K562 (cell line): ENCODE measurements at regions not wholly inside any gene's neighbourhood (a gene's known extent, or its start where the extent isn't known, plus 50 kb on each side); places are given as distances from the start of the nearest gene placed in this dataset.
A peak's percentile ranks its signal among the peaks of the same experiment; 100 is the strongest.

Source experiments
- ATAC-seq: fragments of 200-7000 bp; cut with Tn5 transposase; 3 replicates; pipeline ENCODE4 v1.9.1; 2020; ENCODE audit warnings: moderate library complexity
- BruUV-seq: library from RNA; stranded (reverse); fragments of 400-500 nt; replicated peaks from 2 replicates; lab custom pipeline; 2021; lab: Mats Ljungman, UMichigan
- CTCF ChIA-PET: fragments of 300-600 bp; formaldehyde crosslinking; extraction: SDS; loops from one replicate; lab custom pipeline; 2021; ENCODE audit warnings: low intra/inter-chr PET ratio; lab: Yijun Ruan, JAX
- POLR2A ChIA-PET: fragments of 300-600, 350-650 bp; sonication (Branson Sonifier 250); formaldehyde crosslinking; extraction: SDS; loops from one replicate; lab custom pipeline; 2021; ENCODE audit warnings: antibody characterized with exemption, inconsistent platforms; lab: Yijun Ruan, JAX
- DNase-seq, 4 experiments: peaks; one replicate each; pipeline versions ENCODE4 v3.0.0 to v3.0.0-alpha.2; 2011 to 2018; ENCODE audit warnings: low spot score in 3 of 4, mixed read lengths in 3 of 4; ENCODE audit errors: extremely low read depth in 1 of 4
- FAIRE-seq: peaks from 2 replicates; lab custom pipeline; 2011; peaks lifted over from hg19 to GRCh38; lab: Jason Lieb, UNC
- H2AFZ ChIP-seq: 2 replicates; pipeline ENCODE4 v1.6.0; 2011; ENCODE audit warnings: low read depth, low read length, control low read depth, inconsistent platforms
- H3K27ac ChIP-seq: fragments of 200-600 bp; 3 replicates; pipeline ENCODE4 v1.8.0; 2011; ENCODE audit warnings: low read depth, mild to moderate bottlenecking, control low read depth, inconsistent platforms, low read length, moderate library complexity, mixed read lengths; ENCODE audit errors: extremely low read depth
- H3K27me3 ChIP-seq, 2 experiments: fragments of 300-600 bp in 1 of 2; 2 replicates in 1 of 2; 3 replicates in 1 of 2; pipeline versions ENCODE4 v1.6.0 to v1.8.0; 2011; ENCODE audit warnings: inconsistent platforms in 2 of 2, low read length in 2 of 2, mild to moderate bottlenecking in 1 of 2, mixed read lengths in 1 of 2, moderate library complexity in 1 of 2; ENCODE audit not compliant: control insufficient read depth in 2 of 2, insufficient read depth in 2 of 2
- H3K36me3 ChIP-seq: fragments of 300-600 bp; 3 replicates; pipeline ENCODE4 v1.8.0; 2011; ENCODE audit warnings: mild to moderate bottlenecking, low read length, inconsistent platforms; ENCODE audit not compliant: control insufficient read depth, insufficient read depth
- H3K4me1 ChIP-seq, 2 experiments: fragments of 200-600 bp in 1 of 2; replicated peaks in 1 of 2; 2 replicates in 1 of 2; 3 replicates in 1 of 2; pipeline versions ENCODE4 v1.5.1 to v1.8.0; 2011; ENCODE audit warnings: inconsistent platforms in 2 of 2, low read length in 2 of 2, mild to moderate bottlenecking in 1 of 2, mixed read lengths in 1 of 2, moderate library complexity in 1 of 2; ENCODE audit not compliant: control insufficient read depth in 2 of 2, insufficient read depth in 2 of 2
- H3K4me2 ChIP-seq: 2 replicates; pipeline ENCODE4 v1.6.1; 2011; ENCODE audit warnings: low read length, control low read depth, inconsistent platforms, mixed read lengths; ENCODE audit not compliant: insufficient read depth
- H3K4me3 ChIP-seq: fragments of 200-600 bp; sonication (generic), shearing (Covaris generic); 2 replicates; pipeline ENCODE4 v1.5.1; 2016; ENCODE audit warnings: control low read depth, inconsistent platforms
- H3K79me2 ChIP-seq: fragments of 200-600 bp; 3 replicates; pipeline ENCODE4 v1.8.0; 2011; ENCODE audit warnings: low read length, inconsistent platforms; ENCODE audit not compliant: control insufficient read depth, insufficient read depth
- H3K9ac ChIP-seq, 2 experiments: 2 replicates each; pipeline versions ENCODE4 v1.6.0 to v1.6.1; 2011; ENCODE audit warnings: low read depth in 2 of 2, low read length in 2 of 2, control low read depth in 1 of 2, inconsistent platforms in 1 of 2, mild to moderate bottlenecking in 1 of 2, mixed read lengths in 1 of 2; ENCODE audit not compliant: insufficient read depth in 1 of 2
- H3K9me1 ChIP-seq: one replicate; pipeline ENCODE4 v1.6.0; 2011; ENCODE audit warnings: inconsistent platforms, mild to moderate bottlenecking, low read length, moderate library complexity; ENCODE audit not compliant: control insufficient read depth, insufficient read depth
- H3K9me3 ChIP-seq: replicated peaks from 2 replicates; pipeline ENCODE4 v1.5.1; 2011; ENCODE audit warnings: low read depth, low read length, inconsistent platforms; ENCODE audit not compliant: control insufficient read depth, insufficient read depth
- H4K20me1 ChIP-seq: replicated peaks from 2 replicates; pipeline ENCODE4 v1.6.1; 2011; ENCODE audit warnings: low read length, inconsistent platforms, mixed read lengths; ENCODE audit not compliant: control insufficient read depth, insufficient read depth
- ARID2 ChIP-seq: fragments of 450-650 bp; IDR thresholded peaks from 2 replicates; pipeline ENCODE4 v1.6.1; 2017; ENCODE audit warnings: antibody characterized with exemption, mild to moderate bottlenecking
- KAT2B ChIP-seq: IDR thresholded peaks from one replicate; pipeline ENCODE4 v1.6.1; 2012; ENCODE audit warnings: low read depth, mild to moderate bottlenecking, control low read depth, inconsistent platforms, low read length, moderate library complexity
- LCOR ChIP-seq: sonication (generic); formaldehyde crosslinking; IDR thresholded peaks from 2 replicates; pipeline ENCODE4 v1.8.0; 2022; ENCODE audit warnings: mild to moderate bottlenecking, missing genetic modification reagents
- MAFG ChIP-seq: fragments of 450-650 bp; conservative IDR thresholded peaks from 2 replicates; pipeline ENCODE4 v1.6.1; 2016; ENCODE audit warnings: missing genetic modification characterization, missing compliant biosample characterization
- PRPF4 ChIP-seq: fragments of 200-400 bp; formaldehyde crosslinking; IDR thresholded peaks from one replicate; pipeline ENCODE4 v1.6.1; 2017; ENCODE audit warnings: low read length, low read depth, mild to moderate bottlenecking; ENCODE audit not compliant: insufficient read depth, poor library complexity, severe bottlenecking
- RBM14 ChIP-seq: fragments of 200-400 bp; formaldehyde crosslinking; IDR thresholded peaks from 2 replicates; pipeline ENCODE4 v1.6.1; 2018; ENCODE audit warnings: low read depth, mild to moderate bottlenecking, low read length, moderate library complexity, borderline replicate concordance; ENCODE audit not compliant: insufficient read depth
- RCOR1 ChIP-seq, 2 experiments: IDR thresholded peaks; 2 replicates each; pipeline ENCODE4 v1.6.1; 2012; ENCODE audit warnings: low read depth in 2 of 2, low read length in 2 of 2, borderline replicate concordance in 1 of 2, improper control_type of control experiment in 1 of 2
- SOX6 ChIP-seq: fragments of 450-650 bp; IDR thresholded peaks from 2 replicates; pipeline ENCODE4 v1.6.1; 2014; ENCODE audit warnings: mild to moderate bottlenecking
- SP2 ChIP-seq: IDR thresholded peaks from 2 replicates; pipeline ENCODE4 v1.6.1; 2011; ENCODE audit warnings: mild to moderate bottlenecking, low read depth, low read length, moderate library complexity; ENCODE audit not compliant: poor library complexity, severe bottlenecking; ENCODE audit errors: extremely low read depth
- WGBS: fragments of 100-300 bp; shearing (Covaris generic); methylation state at CpG from one replicate; pipeline ENCODE4 v1.1.6; 2016; ENCODE audit warnings: low coverage, mixed read lengths; ENCODE audit not compliant: insufficient coverage; ENCODE audit errors: missing lambda C conversion rate; 5-methylcytosine and 5-hydroxymethylcytosine counted together
- in situ Hi-C: fragments of 300-500 bp; cut with MboI; formaldehyde crosslinking; loops from 4 replicates; pipeline ENCODE4 v1.15.0; 2018; ENCODE audit warnings: inconsistent platforms, mixed read lengths
- intact Hi-C: fragments of 100-400 bp; cut with micrococcal nuclease; formaldehyde crosslinking; loops from 2 replicates; pipeline ENCODE4 v1.14.2; 2022
- TF ChIP-seq, protein P1 (sequence below): fragments of 200-600 bp; sonication (generic); IDR thresholded peaks from one replicate; pipeline ENCODE4 v1.6.1; 2012; ENCODE audit warnings: mild to moderate bottlenecking, low read depth, low read length, inconsistent platforms

DNA sequence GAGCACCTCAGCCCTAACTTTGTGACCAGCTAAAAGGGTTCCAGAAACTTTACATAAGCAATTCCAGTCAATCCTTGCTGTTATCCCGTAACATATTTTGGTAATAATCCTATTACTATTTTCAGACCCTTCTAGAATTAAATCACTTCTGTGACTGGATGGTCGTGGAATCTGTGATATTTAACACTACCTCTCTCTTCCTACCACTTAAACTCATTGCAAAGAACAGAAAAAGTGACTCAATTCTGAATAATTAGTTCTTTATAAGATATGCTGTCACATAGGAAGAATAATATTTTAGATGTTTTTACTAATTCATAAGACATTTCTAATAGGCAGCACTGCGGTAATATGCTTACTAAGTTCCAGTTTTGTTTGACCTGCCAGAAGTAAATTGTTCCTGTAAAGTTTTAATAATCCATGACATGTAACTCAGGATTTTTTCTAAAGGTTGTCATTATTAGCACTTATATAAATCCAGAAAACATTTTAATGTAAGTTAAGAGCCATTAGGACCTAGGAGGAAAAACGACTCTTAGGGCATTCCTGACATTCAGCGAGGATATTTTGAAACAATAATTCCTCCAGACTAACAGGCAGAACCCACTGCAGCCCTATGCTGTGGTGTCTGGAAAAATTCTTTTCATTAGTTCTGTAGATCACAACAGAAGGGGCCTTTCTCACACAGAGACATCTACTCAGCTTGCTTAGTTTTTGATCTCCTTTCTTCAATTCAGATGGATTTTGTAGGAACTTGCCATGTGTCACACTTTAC is 113.3 kb upstream of the MBNL1 start (continued):
- TF ChIP-seq ARID2: no peak
- no peak for TF ChIP-seq LCOR (CRISPR knock-in tag)
- TF ChIP-seq MAFG: no peak
- no peak for TF ChIP-seq RBM14
- TF ChIP-seq KAT2B: no peak
- TF ChIP-seq SP2: no peak
- no peak for TF ChIP-seq RCOR1 (IDR thresholded peaks at IDR 0.05; ENCODE audit: borderline replicate concordance in 1 of 2, low read depth in 2 of 2, low read length in 2 of 2)
- TF ChIP-seq PRPF4: no peak

- no peak overlapping the region for H3K4me3 ChIP-seq
- 10% methylated on average over 3 of the region's 3 CpGs for WGBS
- FAIRE-seq (no peak), DNase-seq (no peak), ATAC-seq (no peak)
- no peak overlapping the region for H3K9ac ChIP-seq
- ChIA-PET CTCF (no interaction called here), POLR2A (interaction anchor here (0.9 to 1.2 kb wide), 2 partner anchors 79 to 216 kb away, joined by 3 read pairs; no protein-coding TSS in a partner anchor)
- intact Hi-C loops (no loop called here), in situ Hi-C loops (no loop called here)
- H3K27me3 ChIP-seq: no peaks in the 10 kb centered on the region
- no peaks in the 10 kb centered on the region for H4K20me1 ChIP-seq
- no peaks in the 10 kb centered on the region for H3K9me3 ChIP-seq
- 0 out of 2 replicates have a peak overlapping the region, but pooled peaks have one; percentile 6 for H2AFZ ChIP-seq
- no peak overlapping the region for H3K27ac ChIP-seq
- BruUV-seq: no TSS peak
- H3K4me1 ChIP-seq: no peaks in the 10 kb centered on the region
- no peaks in the 10 kb centered on the region for H3K9me1 ChIP-seq
- H3K36me3 ChIP-seq: no peaks in the 10 kb centered on the region
- H3K79me2 ChIP-seq: no peaks in the 10 kb centered on the region
- H3K4me2 ChIP-seq: no peak overlapping the region
- no peak for TF ChIP-seq SOX6
- TF ChIP-seq, protein P1, sequence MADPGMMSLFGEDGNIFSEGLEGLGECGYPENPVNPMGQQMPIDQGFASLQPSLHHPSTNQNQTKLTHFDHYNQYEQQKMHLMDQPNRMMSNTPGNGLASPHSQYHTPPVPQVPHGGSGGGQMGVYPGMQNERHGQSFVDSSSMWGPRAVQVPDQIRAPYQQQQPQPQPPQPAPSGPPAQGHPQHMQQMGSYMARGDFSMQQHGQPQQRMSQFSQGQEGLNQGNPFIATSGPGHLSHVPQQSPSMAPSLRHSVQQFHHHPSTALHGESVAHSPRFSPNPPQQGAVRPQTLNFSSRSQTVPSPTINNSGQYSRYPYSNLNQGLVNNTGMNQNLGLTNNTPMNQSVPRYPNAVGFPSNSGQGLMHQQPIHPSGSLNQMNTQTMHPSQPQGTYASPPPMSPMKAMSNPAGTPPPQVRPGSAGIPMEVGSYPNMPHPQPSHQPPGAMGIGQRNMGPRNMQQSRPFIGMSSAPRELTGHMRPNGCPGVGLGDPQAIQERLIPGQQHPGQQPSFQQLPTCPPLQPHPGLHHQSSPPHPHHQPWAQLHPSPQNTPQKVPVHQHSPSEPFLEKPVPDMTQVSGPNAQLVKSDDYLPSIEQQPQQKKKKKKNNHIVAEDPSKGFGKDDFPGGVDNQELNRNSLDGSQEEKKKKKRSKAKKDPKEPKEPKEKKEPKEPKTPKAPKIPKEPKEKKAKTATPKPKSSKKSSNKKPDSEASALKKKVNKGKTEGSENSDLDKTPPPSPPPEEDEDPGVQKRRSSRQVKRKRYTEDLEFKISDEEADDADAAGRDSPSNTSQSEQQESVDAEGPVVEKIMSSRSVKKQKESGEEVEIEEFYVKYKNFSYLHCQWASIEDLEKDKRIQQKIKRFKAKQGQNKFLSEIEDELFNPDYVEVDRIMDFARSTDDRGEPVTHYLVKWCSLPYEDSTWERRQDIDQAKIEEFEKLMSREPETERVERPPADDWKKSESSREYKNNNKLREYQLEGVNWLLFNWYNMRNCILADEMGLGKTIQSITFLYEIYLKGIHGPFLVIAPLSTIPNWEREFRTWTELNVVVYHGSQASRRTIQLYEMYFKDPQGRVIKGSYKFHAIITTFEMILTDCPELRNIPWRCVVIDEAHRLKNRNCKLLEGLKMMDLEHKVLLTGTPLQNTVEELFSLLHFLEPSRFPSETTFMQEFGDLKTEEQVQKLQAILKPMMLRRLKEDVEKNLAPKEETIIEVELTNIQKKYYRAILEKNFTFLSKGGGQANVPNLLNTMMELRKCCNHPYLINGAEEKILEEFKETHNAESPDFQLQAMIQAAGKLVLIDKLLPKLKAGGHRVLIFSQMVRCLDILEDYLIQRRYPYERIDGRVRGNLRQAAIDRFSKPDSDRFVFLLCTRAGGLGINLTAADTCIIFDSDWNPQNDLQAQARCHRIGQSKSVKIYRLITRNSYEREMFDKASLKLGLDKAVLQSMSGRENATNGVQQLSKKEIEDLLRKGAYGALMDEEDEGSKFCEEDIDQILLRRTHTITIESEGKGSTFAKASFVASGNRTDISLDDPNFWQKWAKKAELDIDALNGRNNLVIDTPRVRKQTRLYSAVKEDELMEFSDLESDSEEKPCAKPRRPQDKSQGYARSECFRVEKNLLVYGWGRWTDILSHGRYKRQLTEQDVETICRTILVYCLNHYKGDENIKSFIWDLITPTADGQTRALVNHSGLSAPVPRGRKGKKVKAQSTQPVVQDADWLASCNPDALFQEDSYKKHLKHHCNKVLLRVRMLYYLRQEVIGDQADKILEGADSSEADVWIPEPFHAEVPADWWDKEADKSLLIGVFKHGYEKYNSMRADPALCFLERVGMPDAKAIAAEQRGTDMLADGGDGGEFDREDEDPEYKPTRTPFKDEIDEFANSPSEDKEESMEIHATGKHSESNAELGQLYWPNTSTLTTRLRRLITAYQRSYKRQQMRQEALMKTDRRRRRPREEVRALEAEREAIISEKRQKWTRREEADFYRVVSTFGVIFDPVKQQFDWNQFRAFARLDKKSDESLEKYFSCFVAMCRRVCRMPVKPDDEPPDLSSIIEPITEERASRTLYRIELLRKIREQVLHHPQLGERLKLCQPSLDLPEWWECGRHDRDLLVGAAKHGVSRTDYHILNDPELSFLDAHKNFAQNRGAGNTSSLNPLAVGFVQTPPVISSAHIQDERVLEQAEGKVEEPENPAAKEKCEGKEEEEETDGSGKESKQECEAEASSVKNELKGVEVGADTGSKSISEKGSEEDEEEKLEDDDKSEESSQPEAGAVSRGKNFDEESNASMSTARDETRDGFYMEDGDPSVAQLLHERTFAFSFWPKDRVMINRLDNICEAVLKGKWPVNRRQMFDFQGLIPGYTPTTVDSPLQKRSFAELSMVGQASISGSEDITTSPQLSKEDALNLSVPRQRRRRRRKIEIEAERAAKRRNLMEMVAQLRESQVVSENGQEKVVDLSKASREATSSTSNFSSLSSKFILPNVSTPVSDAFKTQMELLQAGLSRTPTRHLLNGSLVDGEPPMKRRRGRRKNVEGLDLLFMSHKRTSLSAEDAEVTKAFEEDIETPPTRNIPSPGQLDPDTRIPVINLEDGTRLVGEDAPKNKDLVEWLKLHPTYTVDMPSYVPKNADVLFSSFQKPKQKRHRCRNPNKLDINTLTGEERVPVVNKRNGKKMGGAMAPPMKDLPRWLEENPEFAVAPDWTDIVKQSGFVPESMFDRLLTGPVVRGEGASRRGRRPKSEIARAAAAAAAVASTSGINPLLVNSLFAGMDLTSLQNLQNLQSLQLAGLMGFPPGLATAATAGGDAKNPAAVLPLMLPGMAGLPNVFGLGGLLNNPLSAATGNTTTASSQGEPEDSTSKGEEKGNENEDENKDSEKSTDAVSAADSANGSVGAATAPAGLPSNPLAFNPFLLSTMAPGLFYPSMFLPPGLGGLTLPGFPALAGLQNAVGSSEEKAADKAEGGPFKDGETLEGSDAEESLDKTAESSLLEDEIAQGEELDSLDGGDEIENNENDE: no peak
Observed at GRCh38 chr3:152156880-152157279, 111.8 kb upstream of the MBNL1 start.
